Cardiac muscle cell (in vitro differentiated cells and primary cell): ENCODE measurements at regions not wholly inside any gene's neighbourhood (a gene's known extent, or its start where the extent isn't known, plus 50 kb on each side); places are given as distances from the start of the nearest gene placed in this dataset.

ENCODE experiments used
- DNase-seq, 2 donors: peaks; one replicate each; pipeline versions ENCODE4 v3.0.0 to v3.0.0-alpha.2; 2010 to 2017; ENCODE audit warnings: low read depth in 1 of 2, low spot score in 1 of 2
- H3K27ac ChIP-seq: fragments of 200-600 bp; sonication (generic); 2 replicates; pipeline ENCODE4 v1.5.1; 2016
- H3K27me3 ChIP-seq: fragments of 200-600 bp; sonication (generic); 2 replicates; pipeline ENCODE4 v1.6.0; 2016; ENCODE audit warnings: control low read depth
- H3K36me3 ChIP-seq: fragments of 200-600 bp; sonication (generic); 2 replicates; pipeline ENCODE4 v1.5.1; 2016; ENCODE audit warnings: control low read depth
- H3K4me1 ChIP-seq: fragments of 200-600 bp; sonication (generic); 2 replicates; pipeline ENCODE4 v1.8.1; 2017; ENCODE audit warnings: low read depth, mild to moderate bottlenecking, mixed run types
- H3K4me3 ChIP-seq: fragments of 200-600 bp; sonication (generic); 2 replicates; pipeline ENCODE4 v1.5.1; 2016; ENCODE audit warnings: mild to moderate bottlenecking
- H3K9me3 ChIP-seq: fragments of 200-600 bp; sonication (generic); 2 replicates; pipeline ENCODE4 v1.5.1; 2017; ENCODE audit warnings: low read depth, mild to moderate bottlenecking, control low read depth
- CTCF ChIP-seq: IDR thresholded peaks from 2 replicates; pipeline ENCODE4 v1.5.1; 2012; ENCODE audit warnings: low read depth, mild to moderate bottlenecking, low read length

- DNase-seq: no peak
- H3K4me3 ChIP-seq: no peak overlapping the region
- no peak overlapping the region for H3K27ac ChIP-seq
- no peaks in the 10 kb centered on the region for H3K36me3 ChIP-seq
- H3K4me1 ChIP-seq: no peaks in the 10 kb centered on the region
- H3K27me3 ChIP-seq: no peaks in the 10 kb centered on the region
- no peak for TF ChIP-seq CTCF
- no peaks in the 10 kb centered on the region for H3K9me3 ChIP-seq
Observed at GRCh38 chr6:87938287-87938686, 109.4 kb upstream of the SPACA1 start.

- H3K4me3 ChIP-seq: no peak overlapping the region
- H3K36me3 ChIP-seq: no peaks in the 10 kb centered on the region
- no peak overlapping the region for H3K27ac ChIP-seq
- no peak for DNase-seq
- H3K4me1 ChIP-seq: no peaks in the 10 kb centered on the region
- no peaks in the 10 kb centered on the region for H3K27me3 ChIP-seq
- TF ChIP-seq CTCF: no peak
- H3K9me3 ChIP-seq: no peaks in the 10 kb centered on the region
Observed at GRCh38 chr6:87936065-87936464, 111.6 kb upstream of the SPACA1 start.

- TF ChIP-seq CTCF: no peak
- Histone ChIP-seq H3K4me3 (no peak overlapping the region), H3K27ac (no peak overlapping the region), H3K9me3 (no peaks in the 10 kb centered on the region), H3K36me3 (no peaks in the 10 kb centered on the region), H3K27me3 (no peaks in the 10 kb centered on the region), H3K4me1 (no peaks in the 10 kb centered on the region)
- no peak for DNase-seq
Observed at GRCh38 chr6:87935196-87935595, 112.4 kb upstream of the SPACA1 start.

GRCh38 chr6:87932361-87932760, 115.3 kb upstream of the SPACA1 start:
- no peaks in the 10 kb centered on the region for H3K4me1 ChIP-seq
- TF ChIP-seq CTCF: no peak
- H3K36me3 ChIP-seq: no peaks in the 10 kb centered on the region
- H3K27ac ChIP-seq: no peak overlapping the region
- no peaks in the 10 kb centered on the region for H3K9me3 ChIP-seq
- no peaks in the 10 kb centered on the region for H3K27me3 ChIP-seq
- DNase-seq: peak in 1 of 2 donors; percentile 17
- H3K4me3 ChIP-seq: no peak overlapping the region

- H3K27me3 ChIP-seq: no peaks in the 10 kb centered on the region
- H3K4me1 ChIP-seq: no peaks in the 10 kb centered on the region
- H3K36me3 ChIP-seq: no peaks in the 10 kb centered on the region
- peak; percentile 88 to 90 for DNase-seq
- H3K9me3 ChIP-seq: no peaks in the 10 kb centered on the region
- H3K27ac ChIP-seq: no peak overlapping the region
- H3K4me3 ChIP-seq: no peak overlapping the region
- peak; percentile 96 for TF ChIP-seq CTCF
Observed at GRCh38 chr6:87929843-87930288, 117.8 kb upstream of the SPACA1 start.

GRCh38 chr6:87926687-87927086, 121.0 kb upstream of the SPACA1 start:
- H3K4me1 ChIP-seq: no peaks in the 10 kb centered on the region
- no peak overlapping the region for H3K27ac ChIP-seq
- H3K36me3 ChIP-seq: no peaks in the 10 kb centered on the region
- H3K4me3 ChIP-seq: no peak overlapping the region
- TF ChIP-seq CTCF: no peak
- DNase-seq: no peak
- no peaks in the 10 kb centered on the region for H3K27me3 ChIP-seq
- no peaks in the 10 kb centered on the region for H3K9me3 ChIP-seq
